Lung microvascular endothelial cell (primary cell): ENCODE measurements at regions not wholly inside any gene's neighbourhood (a gene's known extent, or its start where the extent isn't known, plus 50 kb on each side); places are given as distances from the start of the nearest gene placed in this dataset.
"Not testable (repeated sequence)": the region's sequence is repeated elsewhere in the genome, so short reads cannot be mapped to it uniquely, and the experiment has no call there.

Source experiments
- DNase-seq, 2 donors: peaks; one replicate each; pipeline versions ENCODE4 v3.0.0 to v3.0.0-alpha.2; 2010; ENCODE audit warnings: low read depth in 2 of 2

DNA sequence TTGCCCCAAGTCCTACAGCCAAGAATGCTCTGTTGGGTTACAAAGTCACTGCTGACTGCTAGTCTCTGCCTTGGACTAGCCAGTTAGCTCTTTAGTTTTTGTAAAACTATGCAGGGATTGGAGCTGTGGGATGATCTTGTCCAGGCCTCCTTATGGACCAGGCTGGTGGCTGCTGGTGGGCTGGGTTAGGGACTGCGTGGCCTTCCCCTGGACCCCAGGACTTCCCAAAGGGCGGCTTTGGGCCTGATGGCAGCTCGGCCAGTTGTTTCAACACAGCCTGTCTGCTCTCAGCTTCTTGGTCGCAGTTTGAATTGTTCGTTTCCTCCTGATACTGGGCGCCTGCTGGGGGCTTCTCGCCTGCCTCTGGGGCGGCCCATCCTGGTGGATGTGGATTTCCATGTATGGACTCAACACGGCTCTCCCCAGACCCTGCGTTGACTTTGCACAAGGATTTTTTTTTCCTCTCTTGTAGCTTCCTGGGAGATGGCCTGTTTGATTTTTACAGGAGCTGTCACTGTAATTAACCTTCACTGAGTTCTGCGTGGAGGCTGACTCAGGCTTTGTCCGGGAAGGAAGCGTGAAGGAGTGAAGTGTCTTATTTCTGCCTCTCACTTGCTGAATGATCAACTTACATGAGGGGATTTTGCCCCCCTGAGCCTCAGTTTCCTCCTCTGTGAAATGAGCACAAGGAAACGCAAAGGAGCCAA lies 91.9 kb upstream of the NEURL1B start:
- DNase-seq: no peak

DNA sequence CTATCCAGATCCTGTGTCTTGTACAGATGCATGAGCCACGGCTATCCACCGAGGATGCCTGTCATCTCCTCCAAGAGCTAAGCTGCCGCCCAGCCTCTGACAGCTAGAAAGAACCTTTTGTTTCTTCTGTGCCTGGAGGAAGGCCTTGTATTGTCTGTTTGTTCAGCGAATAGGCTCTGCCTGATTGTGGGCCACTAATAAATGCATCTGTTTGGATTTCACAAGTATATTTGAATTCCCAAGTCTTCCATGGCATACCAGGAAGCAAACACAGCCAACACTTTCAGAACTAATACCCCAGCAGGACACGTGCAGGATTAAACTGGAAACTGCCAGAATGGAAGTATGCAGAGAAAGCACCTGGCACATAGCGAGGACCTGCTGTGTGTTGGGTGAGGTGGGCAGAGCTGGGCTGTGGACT lies 92.7 kb upstream of the NEURL1B start:
- no peak for DNase-seq

DNA sequence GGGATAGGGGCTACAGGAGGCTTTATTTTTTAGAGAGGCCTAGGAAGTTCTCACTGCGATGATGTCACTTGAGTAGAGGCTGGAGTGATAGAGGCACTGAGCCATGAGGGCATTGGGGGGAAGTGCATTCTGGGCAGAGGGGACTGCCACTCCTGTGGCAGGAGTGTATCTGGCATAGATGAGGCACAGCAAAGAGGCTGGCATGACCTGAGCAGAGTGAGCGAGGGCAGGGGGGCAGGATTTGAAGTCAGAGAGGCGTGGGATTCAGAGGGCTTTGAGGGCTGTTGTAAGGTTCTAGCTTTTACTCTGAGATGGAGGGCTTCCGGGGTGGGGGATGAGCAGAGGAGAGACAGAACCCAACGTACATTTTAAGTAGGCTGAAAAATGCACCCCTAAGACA lies 91.9 kb upstream of the SH3PXD2B start:
- no peak for DNase-seq

DNA sequence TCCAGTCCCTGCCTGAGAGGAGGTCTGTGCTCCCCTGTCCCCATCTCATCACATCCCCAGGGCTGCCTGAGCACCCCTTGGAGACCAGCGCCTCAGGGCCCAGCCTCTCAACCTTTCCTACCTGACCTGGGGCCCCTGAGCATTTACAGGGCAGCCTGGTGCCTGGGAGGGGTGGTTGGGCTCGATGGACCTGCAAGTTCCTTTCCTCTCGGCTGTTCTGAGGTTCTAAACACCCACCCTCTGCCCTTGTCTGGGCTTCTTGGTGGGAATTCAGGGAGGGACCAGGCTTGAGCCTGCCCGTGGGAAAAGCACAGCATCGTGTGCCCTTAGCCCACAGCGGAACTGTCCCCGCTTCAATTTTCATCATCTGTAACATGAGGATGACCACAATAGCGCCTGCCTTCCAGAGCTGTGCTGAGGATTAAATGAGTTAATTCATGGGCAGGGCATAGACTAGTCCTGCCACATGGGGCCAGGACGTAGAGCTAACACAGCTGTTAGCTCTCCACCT lies 91.0 kb upstream of the SH3PXD2B start:
- no peak for DNase-seq

DNA sequence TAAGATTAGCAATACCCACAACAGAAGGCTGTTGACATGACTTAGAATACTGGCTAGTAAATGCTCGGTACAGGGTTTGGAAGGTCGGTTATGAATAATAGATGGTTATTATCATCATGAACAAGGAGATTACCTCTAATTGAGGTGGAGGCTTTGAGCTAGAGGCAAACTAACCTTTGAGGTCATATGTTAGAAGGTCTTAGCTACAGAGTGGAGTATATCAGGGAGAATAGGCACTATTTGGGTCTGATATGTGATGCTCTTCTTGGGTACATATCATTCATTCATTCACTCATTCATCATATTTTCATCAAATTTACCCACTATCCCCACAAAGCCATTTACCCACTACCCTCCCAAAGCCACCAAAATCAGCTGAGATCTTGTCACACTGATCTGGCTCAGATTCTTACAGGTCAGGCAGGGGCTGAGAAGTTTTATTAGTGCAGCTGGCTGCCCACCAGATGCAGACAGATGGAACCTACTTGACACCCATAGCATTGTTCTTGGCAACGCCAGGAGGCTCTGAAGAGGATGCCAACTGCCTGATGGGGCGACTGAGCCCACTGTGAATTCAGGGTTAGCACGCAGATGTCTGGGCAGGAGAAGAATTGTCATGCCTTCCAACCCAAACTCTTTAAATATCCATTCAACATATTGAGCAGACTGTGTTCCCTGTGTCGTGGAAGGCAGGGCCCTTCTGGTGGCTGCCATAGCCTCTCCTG lies 90.2 kb upstream of the SH3PXD2B start:
- DNase-seq: no peak

DNA sequence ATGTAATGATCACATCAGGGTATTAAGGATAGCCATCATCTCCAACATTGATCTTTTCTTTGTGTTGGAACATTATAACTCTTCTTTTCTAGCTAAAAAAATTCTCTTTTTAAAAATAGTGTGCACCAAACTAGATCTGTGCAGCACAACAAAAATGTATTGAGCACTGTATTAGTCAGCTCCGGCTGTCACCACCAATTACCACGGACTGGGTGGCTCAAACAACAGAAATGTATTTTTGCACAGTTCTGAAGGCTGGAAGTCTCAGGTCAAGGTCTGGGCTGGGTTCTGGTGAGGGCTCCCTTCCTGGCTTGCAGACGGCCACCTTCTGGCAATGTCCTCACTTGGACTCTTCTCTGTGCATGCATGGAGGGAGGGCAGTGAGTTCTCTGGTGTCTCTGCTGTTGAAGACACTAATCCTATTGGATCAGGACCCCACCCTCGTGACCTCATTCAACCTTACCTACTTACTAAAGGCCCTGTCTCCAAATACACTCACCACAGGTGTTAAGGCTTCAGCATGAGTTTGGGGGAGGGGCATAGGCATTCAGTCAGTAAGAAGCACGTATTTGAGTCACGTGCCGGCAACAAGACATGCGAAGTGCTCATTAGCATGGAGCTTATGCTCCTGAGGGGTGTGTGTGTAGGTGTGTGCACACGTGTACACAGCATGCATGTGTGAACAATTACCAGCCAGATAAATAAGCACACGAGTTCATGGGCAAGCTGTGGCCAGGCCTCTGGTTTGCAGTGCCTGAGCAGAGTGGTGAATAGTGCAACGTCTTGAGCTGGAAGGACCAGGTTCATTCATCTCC lies 89.4 kb upstream of the SH3PXD2B start:
- no peak for DNase-seq

DNA sequence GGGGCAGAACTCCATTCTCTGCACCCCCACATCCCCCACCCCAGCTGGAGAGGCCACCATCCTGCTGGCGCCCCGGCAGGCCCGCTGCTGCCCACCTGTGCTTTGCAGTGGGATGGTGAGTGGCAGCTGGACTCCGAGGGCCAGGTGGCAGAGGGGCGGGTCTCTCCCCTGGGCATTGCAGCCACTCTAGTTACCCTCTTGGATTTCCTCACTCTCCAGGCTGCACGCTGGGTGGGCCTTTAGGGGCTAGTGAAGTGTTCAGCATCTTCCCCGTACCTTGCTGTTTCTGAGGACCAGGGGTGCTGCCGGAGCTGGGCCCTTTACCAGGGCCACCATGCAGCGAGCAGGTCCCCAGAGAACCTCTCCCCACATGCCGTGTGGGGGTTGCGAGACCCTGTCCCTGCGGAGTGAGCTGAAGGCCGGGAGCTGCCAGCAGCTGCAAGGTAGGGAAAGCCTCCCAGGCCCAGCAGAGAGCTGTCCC lies 88.4 kb upstream of the SH3PXD2B start:
- no peak for DNase-seq

DNA sequence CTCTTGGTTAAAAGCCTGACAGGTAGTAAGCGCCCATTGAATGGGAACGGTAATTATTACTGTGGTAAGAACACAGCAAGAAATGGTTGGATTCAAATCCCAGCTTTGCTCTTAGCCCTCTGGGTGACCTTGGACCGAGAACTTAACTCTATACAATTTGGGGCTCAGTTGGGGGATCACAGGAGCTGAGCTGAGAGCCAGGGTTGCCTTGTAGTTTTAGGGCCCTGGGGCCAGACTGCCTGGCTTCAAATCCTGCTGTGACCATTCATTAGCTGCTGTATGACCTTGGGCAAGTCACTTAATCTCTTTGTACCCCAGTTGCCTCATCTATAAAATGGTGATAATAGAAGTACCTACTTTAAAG lies 87.4 kb upstream of the SH3PXD2B start:
- no peak for DNase-seq

DNA sequence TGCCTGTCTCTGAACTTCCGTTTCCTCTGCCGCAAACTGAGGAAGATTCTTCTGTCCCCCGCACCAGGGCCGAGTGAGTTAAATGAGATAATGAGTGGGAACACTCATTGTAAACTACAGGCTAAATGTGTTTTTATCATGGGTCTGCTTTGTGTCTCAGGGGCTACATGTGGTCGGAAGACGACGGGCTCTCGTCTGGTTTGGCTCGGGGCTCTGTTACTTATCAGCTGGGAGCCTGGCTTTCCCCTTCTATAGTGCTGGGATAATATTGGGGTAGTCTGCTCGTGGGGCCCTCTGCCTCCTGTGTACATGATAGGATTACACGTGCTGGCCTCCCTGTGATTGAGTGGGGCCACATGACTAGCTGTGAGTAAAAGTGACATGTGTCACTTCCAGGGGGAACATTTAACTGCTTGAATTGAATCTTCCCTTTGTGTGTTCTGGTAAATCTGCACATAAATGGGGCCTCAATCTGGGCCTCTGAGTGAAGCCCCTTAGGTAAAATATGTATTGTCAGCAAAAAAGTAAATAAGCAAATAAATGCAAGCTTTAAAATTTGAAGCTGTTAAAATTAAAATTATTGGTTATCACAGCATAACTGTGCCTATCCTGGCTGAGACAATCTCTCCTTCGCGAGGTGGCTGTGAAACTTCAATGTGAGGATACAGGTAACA lies 86.9 kb upstream of the SH3PXD2B start:
- DNase-seq: no peak

DNA sequence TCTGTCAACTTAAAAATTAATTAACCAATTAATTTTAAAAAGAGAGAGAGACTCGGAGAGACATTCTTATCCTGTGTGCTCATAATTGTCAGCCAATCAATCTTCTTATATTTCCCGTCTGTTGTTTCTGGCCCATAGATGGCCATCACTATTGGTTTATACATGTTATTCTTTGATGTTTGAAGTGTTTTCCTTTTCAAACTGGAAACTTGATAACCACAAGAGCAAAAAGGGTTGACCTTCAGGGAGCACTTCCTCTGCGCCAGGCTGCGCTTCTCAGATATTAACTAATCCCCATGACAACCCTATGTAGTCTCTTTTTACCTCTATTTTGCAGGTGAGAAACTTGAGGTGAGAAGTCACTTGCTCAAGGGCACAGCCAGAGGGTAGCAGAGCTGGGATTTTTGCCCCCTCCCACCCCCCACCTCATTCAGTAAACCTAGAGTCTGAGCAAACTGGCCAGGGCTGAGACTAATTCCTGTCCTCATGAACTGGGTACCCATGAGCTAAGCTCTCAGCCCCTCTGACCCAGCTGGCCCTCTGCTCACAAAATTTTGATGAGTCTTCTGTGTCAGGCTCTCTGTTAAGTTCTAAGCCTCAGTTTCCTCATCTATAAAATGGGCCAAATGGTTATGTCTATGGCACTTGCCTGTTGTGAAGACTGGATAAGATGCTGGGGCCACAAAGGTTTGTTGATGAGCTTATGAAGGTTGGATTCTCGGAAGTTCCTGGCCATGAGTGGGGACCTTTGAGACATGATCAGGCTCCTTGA lies 86.0 kb upstream of the SH3PXD2B start:
- DNase-seq: no peak

DNA sequence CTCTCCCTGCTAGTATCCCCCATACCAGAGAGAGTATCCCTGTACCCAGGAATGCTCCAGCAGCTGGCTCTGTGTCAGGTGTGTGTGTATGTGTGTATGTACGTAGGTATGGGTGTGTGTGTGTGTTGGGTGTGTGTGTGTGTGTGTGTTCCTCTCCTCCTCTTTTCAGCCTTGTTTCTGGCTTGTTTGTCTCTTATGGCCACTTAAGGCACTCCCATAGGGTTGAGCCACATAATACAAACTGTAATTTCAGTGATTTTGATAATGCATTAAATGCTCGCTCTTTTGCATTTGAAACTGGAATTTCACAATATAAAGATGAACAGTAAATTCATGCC lies 80.8 kb upstream of the SH3PXD2B start:
- no peak for DNase-seq

DNA sequence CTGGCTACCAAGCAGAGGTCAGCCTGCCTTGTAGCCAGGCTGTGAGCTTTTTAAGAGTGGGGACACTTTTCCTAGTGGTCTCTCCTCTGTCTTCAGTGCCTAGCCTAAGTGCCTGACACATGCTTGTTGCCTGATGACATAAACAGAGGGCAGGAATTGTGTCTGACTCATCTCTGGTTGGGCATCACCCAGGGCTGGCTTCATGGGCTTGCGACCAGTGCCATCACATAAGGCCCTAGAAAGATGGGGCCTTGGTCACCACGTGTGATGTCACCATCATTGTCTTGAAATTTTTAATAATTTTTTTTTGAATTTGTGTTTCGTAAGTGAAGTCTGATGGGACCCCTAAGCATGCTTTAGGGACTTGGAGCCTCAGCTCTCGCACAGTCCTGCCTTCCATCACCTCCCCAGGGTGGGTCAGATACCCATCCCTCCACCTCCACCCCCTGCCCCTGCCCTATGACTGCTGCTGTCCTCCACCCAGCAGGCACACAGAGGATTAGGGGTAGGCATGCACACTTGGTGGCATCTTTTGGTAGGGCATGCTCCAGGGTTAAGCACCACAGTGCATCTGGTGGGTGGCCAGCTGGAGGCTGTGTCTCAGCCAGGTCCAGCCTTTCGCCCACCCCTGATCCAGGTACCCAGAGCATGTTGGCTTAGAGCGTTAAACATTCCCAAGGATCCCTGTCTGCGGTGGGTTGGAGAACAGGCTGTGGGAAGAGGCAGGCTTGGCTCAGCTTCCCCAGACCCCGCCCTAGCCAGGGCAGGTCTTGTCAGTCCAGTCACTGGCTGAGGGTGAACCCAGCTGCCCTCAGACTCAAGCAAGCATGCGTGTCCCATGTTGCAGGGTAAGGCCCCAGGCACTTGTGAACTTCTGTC lies 80.1 kb upstream of the SH3PXD2B start:
- no peak for DNase-seq

DNA sequence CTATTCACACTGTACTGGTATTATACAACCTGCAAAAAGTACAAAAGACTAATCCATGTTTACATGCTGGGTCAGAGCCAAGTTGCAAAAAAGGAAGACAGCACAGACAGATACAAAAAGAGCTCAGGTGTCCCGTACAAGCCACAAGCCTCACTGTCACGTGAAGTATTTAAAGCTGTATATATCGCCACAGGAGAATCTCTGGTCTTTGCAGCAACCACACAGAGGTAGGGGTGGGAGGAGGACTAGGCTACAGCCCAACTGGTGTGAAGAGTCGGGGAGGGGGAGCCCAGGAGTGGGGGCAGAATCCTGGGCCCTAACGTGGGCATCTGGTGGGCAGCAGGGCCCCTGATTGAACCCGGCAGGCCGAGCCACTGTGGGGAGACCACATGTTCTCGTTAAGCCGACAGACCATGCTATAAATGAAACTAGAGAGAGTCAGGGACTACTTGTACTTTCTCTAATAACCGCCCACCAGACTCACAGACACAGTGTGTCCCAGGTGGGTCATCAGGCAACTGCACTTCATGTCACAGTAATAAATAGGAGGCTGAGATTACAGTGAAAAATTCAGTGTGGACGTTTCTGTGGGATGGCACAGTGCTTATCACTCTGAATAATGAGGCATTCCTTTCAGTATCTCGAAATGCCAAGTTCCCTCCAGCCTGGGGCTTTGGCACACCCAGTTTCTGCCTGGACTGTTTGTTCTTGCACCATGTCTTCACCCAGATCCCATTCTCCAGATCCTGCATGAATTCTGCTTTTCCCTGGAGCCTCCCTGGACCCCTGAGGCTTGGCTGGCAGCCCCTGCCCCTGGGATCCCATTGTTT lies 79.3 kb upstream of the SH3PXD2B start:
- no peak for DNase-seq

DNA sequence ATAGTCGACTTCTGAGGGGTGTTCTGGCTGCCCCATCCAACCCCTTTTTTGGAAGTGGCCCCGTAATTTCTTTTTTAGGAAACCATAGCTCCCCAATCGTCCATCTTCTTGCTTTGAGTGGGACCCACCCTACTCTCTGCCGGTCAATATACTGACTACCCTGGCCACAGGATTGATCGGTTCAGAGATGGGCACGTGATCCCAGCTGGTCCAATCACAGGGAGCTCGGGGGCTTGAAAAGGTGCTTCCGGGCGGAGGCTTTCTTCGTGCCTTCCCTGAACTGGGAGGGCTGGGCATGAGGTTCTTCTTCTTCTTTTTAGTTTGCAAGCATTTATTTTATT lies 78.7 kb upstream of the SH3PXD2B start:
- DNase-seq: no peak

DNA sequence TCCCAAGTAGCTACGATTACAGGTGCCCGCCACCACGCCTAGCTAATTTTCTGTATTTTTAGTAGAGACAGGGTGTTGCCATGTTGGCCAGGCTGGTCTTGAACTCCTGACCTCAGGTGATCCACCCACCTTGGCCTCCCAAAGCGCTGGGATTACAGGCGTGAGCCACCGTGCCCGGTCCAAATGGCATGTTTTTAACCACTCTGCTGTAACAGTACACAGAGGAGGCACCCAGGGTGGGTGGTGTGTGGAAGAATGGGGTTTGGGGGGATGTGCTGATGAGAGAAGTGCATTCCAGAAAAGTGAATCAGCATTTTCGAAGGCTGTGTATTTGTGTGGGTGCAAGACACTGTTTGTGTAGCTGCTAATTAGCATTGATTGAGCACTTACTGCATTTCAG lies 78.1 kb upstream of the SH3PXD2B start:
- not testable (repeated sequence) for DNase-seq

DNA sequence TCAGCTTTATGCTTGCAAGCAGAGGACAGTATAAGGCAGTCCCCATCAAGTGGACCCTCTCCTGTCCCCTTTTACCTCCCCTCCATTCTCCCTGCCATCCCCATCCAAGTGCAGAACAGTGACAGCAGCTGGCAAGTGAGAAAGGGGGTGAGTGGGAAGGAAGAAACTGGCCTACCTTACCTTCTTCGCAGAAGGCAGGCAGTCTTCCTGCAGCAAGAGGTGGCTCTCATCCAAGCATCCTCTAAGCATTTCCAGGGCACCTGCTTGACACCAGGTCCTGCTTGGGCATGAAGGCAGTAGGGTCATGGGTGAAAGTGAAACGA lies 77.3 kb upstream of the SH3PXD2B start:
- DNase-seq: no peak

DNA sequence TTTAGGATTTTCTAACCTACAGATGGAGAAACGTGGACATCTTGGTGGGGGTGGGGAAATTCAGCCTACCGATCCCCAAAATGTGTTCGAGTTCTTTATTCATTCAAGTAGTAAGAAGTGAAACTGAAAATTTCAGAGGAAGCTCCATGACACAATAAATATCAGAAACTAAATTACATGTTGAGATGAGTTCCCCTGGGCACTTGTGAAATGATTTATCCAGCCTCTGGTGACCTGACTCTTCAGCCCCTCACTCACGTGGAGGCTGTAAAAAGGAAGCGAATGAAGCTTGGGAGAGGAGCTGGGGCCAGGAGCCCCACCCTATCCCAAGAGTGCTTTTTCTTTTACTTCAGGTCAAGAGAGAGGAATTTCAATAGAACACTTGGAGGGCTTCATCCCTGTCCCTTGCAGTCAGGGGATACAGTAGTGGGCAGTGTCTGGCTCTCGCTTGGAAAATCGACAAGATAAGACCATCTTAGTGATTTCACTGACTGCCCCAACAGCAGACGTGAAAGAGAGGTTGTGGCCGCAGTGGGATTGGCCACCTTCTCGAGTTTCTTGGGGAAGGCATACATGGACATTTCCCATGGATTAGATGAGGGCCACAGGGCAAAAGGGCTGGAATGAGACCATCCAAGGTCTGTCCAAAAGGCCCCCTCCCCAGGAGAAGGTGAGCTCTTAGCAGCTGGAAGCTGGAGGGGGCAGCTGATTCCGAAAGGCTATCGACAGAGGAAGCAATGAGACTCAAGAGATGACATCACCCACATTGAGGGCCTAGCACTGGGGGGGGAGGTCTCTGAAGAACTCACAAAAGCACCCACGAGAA lies 76.8 kb upstream of the SH3PXD2B start:
- DNase-seq: no peak

DNA sequence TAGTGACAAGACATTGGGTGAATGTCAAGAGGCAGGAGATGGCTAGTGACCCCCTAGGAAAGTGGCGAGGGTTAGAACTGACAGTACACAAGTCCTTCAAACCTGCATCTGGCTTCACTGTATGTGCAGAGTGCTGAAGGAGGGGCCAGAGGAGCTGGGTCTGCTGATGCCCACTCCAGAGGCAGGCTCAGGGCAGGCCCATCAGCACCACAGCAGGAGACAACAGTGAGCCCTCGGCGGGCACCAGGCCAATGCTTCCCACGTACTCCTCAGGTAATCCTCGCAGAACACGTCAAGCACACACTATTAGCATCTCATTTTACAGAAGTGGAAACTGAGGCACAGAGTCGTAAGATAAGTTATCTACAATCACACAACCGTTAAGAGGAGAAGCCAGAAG lies 76.1 kb upstream of the SH3PXD2B start:
- no peak for DNase-seq

DNA sequence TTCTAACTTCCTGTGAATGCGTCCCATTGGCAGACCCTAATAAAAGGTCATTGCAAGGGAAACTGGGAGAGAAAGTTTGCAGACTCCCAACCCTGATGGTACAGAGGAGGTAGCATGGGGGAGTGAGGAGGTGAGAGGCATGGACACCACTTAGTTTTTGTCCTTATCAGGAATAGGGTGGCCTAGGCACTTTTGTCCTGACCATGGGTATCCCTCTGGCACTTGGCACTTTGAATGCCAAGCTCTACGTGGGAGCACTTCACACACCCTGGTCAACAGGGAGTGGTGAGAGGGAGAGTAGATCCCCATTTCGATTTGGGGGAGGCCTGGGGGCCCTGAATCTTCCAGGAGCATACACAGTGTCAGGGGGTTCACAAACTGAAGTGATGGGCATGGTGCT lies 75.6 kb upstream of the SH3PXD2B start:
- DNase-seq: no peak
